Globus pallidus (tissue), 1 donor: ENCODE measurements at regions not wholly inside any gene's neighbourhood (a gene's known extent, or its start where the extent isn't known, plus 50 kb on each side); places are given as distances from the start of the nearest gene placed in this dataset.
"Not testable (repeated sequence)": the region's sequence is repeated elsewhere in the genome, so short reads cannot be mapped to it uniquely, and the experiment has no call there.

Experiments used
- DNase-seq: peaks from one replicate; pipeline ENCODE4 v3.0.0-alpha.2; 2015; ENCODE audit warnings: low spot score

DNA sequence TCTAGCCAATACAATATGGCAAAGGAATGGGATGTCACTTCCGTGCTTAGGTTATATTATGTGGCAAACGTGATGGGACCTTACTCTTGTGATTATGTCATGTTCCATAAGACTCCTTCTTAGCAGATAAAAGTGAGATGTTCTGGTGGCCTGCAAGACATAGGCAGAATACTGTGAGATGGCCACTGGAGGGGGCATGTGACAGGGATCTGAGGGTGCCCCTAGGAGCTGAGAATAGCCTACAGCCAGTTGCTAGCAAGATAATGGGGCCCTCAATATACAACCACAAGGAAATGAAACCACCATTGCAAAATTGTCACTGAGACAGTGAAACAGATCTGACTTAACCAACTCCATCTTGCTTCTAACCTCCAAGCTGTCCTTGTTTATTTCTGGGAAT lies 151.4 kb upstream of the SSTR1 start:
- DNase-seq = no peak

DNA sequence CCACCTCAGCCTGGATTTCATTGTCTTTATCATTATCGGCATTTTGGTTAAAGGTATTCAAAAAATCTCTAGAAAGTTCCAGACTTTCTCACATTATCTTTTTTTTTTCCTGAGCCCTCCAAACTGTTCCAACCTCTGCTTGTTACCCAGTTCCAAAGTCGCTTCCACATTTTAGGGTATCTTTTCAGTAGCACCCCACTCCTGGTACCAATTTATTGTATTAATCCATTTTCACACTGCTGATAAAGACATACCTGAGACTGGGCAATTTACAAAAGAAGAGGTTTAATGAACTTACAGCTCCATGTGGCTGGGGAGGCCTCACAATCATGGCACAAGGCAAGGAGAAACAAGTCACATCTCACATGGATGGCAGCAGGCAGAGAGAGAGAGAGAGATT lies 145.5 kb upstream of the SSTR1 start:
- not testable (repeated sequence) for DNase-seq

DNA sequence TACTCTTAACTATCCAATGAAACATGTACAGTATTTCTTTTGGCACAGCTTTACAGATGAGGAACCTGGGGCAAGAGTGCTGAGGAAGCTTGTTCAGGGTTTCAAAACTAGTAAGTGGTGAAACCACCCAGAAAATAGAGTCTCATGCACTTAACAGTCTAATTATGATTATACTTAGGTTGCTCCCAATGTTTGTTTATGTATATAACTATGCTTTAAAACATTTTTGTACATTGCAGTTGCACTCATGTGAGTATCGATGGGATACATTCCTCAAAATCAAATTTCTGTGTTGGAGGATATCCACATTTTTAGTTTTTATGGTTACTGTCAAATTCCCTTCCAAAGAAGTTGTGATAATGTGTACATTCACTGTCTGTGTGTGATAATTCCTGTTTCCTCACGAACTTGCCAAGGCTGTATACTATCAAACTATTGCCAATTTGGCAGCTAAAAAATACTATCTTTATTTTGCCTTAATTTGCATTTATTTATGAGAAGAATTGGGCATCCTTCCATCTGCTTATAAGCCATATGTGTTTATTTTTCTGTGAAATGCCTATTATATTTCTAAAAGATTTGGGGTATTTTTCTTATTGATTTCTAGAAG lies 143.9 kb upstream of the SSTR1 start:
- DNase-seq = no peak

DNA sequence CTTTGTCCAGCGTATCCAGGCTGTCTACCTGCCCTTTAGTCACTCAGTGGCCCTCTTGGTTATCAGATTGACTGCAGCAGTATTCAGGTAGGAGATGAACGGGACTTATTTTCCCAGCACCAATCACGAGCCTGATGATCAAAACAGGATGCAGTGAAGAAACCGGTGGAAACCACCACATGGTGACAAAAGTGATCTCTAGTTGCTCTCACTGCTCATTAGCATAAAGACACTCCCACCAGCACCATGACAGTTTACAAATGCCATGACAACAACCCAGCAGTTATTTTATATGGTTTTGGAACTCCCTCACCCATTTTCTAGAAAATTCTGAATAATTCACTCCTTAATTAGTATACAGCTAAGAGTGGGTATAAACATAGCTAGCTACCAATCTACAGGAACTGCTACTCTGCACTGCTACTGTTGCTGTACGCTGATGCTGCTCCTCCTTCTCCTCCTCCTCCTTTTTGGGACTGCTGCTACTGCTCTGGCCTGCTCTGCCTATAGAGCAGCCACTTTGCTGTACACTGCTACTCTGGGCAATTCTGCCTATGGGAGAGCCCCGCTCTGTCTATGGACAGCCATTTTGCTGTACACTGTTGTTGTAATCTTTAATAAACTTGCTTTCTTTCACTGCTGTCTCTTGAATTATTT lies 142.5 kb upstream of the SSTR1 start:
- no peak for DNase-seq

DNA sequence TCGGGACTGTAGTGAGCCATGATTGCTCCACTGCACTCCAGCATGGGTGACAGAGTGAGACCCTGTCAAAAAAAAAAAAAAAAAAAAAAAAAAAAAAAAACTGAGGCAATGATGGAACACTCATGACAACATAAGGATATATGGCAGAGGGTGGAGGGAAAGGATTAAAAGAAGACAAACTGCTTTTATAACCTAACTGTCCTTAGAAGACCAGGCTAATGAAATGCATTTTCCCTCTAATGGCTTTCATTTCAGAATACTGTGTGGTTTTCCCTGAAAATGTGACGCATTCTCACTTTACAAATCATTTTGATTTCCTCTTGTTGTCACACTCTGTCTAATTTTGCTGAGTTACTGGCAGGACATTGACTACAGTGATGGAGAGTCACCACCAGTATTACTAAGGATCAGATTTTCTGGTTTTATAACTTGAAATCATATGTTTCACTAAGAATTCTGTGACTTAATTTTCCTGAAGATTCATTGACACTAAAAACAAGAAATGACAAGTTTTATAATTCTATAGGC lies 137.6 kb upstream of the SSTR1 start:
- DNase-seq = no peak

DNA sequence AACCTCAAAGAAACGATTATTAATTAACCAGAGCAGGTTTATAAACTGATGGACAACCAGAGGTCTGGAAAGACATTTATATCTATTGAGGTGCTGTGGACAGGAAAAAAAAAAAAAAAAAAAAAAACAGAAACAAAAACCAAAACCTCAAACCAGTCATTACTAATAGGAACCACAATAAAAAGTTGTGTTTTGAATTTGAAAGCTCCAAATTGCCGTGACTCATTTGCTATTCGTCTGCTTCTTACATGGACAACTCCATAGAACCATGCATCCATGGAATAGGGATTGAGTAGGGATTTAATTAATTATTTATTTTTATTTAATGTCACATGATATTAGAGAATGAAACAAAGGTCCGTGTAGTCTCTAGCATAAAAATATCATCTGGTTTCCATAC lies 134.1 kb upstream of the SSTR1 start:
- DNase-seq = no peak

DNA sequence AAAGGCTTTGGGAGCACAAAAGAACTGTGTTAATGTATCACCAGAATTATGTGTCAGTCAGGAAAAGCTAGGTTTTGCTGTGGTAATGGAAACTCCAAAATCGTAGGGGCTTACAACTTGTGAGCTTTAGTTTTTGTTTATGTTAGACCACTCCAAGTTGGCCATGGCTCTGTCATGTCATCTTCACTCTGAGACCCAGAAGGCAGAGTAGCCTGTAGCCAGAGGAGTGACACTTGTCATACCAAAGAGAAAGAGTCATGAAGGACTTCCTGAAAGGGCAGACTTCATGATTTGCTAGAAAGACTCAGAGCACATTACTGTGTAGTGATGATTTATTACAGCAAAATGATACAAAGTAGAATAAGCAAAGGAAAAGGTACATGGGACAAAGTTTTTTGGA lies 133.6 kb upstream of the SSTR1 start:
- DNase-seq = no peak

DNA sequence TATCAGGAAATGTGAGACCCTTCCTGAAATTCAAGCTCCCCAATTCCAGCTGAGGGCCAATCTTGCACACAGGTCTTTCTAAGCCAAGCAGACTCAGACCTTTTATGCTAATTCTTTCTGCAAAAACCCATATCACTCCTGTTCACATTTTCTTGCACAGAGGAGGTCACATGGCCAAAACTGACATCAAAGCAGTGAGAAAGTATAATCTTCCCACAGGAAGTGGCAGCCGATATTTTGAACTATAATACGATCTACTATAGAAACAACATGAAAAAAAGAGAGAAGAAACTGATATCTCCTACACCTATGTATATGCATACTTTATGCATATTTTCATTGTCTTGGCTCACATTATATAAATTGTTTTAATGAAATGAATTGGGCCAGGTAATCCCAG lies 132.9 kb upstream of the SSTR1 start:
- no peak for DNase-seq

DNA sequence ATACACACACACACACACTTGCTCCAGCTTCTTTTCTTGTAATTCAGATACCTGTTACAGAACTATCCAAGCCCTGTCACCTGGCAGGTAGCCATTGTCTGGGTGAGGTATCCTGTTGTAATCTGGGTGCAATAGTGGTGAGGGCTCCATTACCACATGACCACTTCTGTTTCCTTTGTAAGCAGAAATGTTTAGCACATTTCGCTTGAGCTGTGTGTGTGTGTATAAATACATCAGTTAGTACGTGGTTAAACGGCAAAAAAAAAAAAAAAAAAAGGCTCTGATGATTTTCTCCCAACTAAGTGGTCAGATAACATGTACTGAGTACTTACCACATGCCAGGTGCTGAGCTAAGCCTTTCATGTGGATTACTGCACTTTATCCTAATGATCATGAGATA lies 129.3 kb upstream of the SSTR1 start:
- no peak for DNase-seq

DNA sequence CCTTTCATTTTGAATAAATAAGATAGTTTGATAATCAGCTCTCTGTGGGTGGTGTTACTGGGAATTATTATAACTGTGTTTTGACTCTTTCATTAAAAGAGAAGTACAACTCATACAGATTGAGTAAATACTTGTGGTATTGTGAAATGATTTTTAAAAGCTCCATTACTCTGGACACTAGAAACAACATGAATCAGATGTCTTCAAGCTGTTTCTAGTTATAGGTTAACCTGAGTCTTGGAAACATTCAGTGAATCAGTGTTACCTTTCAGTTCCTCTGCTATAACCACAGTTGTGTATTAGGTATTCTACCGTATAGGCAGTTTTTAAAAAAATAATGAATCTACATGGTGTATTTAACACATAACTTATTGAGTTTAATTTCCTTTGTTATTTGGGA lies 128.4 kb upstream of the SSTR1 start:
- no peak for DNase-seq

DNA sequence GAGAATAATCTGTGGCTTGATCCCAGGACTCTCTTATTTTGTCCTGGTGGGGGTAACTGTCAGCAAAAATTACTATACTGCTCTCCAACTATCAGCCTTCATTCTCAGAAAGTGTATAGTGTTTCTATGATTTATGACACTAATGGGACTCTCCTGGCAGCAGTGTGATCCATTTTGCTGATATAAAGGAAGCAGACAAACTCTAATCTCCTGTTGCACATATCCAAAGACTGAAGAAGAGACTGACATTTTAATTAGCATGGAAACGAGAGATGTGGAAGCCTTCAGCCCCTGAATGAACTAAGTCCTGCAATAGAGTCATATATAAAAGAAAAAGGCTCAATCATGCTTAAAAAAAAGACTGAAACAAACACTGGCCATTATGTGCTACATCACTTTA lies 127.8 kb upstream of the SSTR1 start:
- no peak for DNase-seq

DNA sequence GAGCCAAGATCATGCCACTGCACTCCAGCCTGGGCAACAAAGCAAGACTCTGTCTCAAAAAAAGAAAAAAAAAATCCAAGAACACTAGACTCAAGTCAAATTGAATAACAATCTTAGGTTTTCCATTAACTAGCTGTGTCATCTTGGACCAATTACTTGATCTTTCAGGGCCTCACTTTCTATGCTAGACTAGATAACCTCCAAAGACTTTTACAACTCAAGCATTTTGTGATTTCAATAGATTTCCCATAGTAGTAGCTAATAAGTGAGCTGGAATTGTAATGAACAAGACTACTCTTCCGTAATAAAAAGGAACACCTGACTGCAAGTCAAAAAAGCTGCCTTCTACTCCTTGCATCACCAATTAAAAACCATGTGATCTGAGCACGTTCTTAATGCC lies 127.0 kb upstream of the SSTR1 start:
- DNase-seq = no peak

DNA sequence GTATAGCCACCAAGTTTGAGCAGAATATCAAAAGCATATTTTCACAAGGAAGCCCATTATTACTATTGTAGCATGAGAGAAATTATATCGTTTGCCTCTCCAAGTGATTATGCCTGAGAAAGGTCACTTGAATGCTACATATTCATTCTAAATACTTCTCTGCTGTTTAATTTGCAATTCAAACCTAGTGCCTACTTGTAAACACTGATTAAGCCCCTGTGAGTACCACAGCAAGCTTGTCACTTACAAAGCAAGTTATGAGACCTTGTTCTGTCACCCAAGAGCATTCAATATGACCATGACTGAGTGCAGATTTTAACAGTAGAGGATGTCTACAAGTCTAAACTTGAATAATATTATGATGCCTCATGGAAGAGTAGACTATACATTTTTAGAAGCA lies 124.7 kb upstream of the SSTR1 start:
- DNase-seq = no peak

DNA sequence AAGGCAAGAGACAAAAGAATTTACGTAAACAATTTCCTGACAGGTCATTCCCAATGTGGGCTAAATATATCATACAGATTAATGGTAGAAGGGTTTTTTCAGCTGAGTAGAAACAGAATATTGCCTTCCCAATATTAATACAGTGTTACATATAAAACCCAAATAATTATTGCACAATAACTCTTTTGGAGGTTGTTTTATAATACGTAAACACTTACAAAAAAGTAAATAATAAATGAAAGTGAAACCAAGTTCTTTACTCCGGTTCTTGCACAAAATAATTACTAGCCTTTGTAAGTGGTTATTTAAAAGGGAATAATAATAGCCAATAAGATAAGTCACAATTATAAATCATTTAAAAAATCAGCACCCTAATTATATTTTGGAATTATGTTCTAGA lies 118.6 kb upstream of the SSTR1 start:
- DNase-seq = no peak

DNA sequence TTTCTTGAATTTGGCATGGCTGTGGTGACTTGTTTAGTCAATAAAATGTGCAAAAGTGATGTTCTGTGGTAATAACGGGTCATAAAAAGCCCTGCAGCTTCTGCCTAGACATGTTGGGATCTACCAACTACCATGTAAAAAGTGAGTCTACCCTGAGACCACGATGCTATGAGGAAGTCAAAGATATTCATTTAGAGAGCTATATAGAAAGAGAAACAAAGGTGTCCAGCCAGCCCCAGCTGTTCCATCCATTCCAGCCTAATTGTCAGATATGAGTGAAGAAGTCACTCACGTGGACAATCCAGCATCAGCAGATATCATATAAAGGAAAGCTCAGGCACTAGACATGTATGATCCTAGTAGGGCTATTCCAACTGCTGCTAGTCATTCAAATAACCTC lies 117.2 kb upstream of the SSTR1 start:
- no peak for DNase-seq

DNA sequence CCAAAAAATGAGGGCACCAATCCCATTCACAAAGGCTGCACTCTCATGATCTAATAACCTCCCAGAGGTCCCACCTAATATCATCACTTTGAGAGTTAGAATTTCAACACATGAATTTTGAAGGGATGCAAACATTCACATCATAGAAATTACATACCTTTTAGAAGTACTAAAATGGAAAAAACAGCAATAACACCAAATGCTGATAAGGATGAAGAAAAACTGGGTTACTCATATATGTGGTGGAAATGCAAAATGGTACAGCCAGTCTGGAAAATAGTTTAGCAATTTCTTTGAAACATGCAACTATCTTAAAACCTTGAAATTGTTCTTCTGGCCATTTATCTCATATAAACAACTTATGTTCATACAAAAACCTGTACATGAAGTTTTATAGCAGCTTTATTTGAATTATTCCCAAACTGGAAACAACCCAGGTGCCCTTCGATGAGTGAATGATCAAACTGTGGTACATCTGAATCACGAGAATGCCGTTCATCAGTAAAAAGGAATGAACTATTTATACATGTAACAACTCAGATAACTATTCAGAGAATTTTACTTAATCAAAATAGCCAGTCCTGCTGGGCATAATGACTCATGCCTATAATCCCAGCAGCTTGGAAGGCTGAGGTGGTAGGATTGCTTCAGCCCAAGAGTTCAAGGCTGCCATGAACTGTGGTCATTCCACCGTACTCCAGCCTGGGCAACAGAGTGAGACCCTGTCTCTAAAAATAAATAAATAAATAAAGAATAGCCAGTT lies 109.4 kb upstream of the SSTR1 start:
- DNase-seq = no peak

DNA sequence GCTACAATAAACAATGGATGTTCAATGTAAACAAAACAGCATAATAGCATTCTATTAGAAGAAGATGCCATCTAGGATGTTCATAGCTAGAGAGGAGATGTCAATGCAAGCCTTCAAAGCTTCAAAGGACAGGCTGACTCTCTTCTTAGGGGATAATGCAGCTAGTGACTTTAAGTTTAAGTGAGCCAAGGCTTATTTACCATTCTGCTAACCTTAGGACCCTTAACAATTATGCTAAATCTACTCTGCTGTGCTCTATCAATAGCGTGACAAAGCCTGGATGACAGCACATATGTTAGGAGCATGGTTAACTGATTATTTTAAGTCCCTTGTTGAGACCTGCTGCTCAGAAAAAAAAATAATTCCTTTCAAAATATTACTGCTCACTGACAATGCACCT lies 106.0 kb upstream of the SSTR1 start:
- DNase-seq = no peak

DNA sequence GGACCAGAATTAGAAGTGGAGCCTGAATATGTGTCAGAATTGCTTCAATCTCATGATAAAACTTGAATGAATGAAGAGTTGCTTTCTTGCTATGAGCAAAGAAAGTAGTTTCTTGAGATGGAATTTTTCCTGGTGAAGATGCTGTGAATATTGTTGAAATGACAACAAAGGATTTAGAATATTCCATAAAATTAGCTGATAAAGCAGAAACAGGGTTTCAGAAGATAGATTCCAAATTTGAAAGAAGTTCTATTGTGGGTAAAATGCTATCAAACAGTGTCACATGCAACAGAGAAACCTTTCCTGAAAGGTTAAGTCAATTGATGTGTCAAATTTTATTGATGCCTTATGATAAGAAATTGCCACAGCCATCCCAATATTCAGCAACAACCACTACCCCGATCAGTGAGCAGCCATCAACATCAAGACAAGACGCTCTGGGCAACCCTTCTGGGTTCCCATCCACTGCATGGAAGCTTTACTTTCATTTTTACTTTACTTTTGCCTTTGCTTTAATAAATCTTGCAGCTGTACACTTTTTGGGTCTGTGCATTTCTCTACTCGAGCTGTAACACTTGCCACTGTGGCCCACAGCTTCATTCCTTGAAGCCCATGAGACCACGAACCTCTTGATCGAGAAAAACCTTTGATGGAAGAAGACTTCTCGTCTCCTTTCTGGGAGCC lies 104.0 kb upstream of the SSTR1 start:
- no peak for DNase-seq

DNA sequence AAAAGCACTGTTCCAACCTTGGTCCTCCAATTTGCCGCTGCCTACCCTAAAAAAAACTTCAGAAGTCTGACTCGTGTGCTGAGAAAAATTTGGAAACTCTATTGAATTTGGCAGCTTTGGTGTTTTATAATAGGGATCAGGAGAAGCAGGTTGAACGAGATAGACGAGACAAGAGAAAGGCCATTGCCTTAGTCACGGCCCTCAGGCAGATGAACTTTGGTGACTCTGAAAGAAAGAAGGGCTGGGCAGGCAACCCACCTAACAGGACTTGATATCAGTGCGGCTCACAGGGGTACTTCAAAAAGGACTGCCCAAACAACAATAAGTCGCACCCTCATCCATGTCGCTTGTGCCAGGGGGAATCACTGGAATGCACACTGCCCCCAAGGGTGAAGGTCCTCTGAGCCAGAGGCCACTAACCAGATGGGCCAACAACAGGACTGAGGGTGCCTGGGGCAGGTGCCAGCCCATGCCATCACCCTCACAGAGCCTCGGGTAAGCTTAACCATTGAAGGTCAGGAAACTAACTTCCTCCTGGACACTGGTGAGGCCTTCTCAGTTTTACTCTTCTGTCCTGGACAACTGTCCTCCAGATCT lies 102.5 kb upstream of the SSTR1 start:
- no peak for DNase-seq

DNA sequence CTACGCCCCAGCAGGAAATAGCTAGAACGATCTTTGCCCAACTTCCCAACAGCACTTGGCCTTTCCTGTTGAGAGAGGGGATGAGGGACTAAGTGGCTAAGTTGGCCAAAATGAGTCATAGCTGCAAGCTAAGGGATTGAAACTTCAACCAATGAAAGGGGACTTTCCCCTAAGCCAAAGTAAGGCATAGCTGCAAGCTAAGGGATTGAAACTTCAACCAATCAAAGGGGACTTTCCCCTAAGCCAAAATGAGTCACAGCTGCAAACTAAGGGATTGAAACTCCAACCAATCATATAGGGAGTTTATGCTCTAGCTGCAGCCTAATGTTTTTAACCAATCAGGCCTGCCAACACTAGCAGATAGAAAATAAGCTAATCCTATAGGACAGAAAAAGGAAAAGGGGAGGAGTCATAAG lies 100.5 kb upstream of the SSTR1 start:
- DNase-seq = no peak

DNA sequence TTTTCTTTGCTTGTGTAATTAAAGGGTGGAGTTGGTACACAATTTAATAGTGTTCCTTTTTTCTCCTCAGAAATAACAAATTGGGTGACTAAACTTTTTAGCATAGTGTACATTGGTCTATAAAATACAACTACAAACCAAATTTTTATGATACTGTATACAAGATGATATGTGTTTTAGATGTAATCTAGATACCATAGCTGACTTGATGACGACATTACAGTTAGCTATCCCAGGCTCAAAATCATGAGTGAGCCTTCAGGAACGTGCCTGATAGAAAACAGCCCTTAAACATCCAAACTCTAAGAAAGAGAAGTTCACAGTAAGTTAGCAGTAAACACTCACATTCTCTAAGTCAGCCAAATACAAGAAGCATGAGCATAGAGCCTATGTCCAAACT lies 99.0 kb upstream of the SSTR1 start:
- DNase-seq = no peak

DNA sequence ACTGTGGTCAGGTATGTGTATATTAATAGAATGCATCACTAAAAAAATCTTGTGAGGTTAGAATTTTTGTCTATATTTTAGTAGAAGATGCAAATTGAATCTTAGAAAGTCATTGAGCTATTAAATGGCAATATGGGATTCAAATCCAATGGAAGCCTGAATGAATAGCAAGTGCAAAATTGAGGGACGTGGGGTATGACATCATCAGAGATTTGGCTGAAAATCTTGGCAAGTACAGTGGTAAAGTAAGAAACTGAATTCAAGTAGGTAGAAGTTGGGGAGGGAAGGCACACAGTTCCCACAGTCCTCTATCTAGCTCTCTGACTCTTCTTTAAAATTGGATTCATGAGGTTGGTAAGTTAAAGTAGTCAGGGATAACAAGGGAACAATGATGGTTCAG lies 97.4 kb upstream of the SSTR1 start:
- DNase-seq = no peak
